A673 (cell line): ENCODE measurements at regions not wholly inside any gene's neighbourhood (a gene's known extent, or its start where the extent isn't known, plus 50 kb on each side); places are given as distances from the start of the nearest gene placed in this dataset.

ENCODE experiments used
- CTCF ChIP-seq: fragments of 300-800, 200-600 bp; sonication (generic); conservative IDR thresholded peaks from 2 replicates; pipeline ENCODE4 v1.5.1; 2017; ENCODE audit warnings: low read depth, mild to moderate bottlenecking, antibody characterized with exemption, low read length, moderate library complexity, mixed read lengths
- EZH2 ChIP-seq: fragments of 200-600 bp; sonication (generic); IDR thresholded peaks from 2 replicates; pipeline ENCODE4 v1.6.1; 2017; ENCODE audit warnings: borderline replicate concordance, low read depth, mild to moderate bottlenecking, mixed read lengths, antibody characterized with exemption, low read length; ENCODE audit not compliant: poor library complexity, severe bottlenecking

- TF ChIP-seq CTCF, result no peak
- no peak for TF ChIP-seq EZH2
Observed at GRCh38 chr18:76137216-76137615, 357.8 kb downstream of the ZNF516 start.
